ENCODE measurements at regions not wholly inside any gene's neighbourhood (a gene's known extent, or its start where the extent isn't known, plus 50 kb on each side); places are given as distances from the start of the nearest gene placed in this dataset.

GRCh38 chr10:84842593-84842992 lies 514.2 kb downstream of the CCSER2 start:
- no peak for TF ChIP-seq CTCF (IDR thresholded peaks at IDR 0.05)
- no peak for TF ChIP-seq POLR2A (IDR thresholded peaks at IDR 0.05)
- TF ChIP-seq EP300 (IDR thresholded peaks at IDR 0.05; ENCODE audit: low read depth) = no peak

All from transverse colon (tissue), 3 donors.